HepG2 (cell line): ENCODE measurements at regions not wholly inside any gene's neighbourhood (a gene's known extent, or its start where the extent isn't known, plus 50 kb on each side); places are given as distances from the start of the nearest gene placed in this dataset.

Experiments
- PRMT3 ChIP-seq: sonication (generic); formaldehyde crosslinking; IDR thresholded peaks from 2 replicates; pipeline ENCODE4 v1.8.1; 2022; ENCODE audit warnings: low read depth, mild to moderate bottlenecking, moderate library complexity, missing genetic modification reagents, borderline replicate concordance
- SALL1 ChIP-seq: sonication (generic); formaldehyde crosslinking; IDR thresholded peaks from 2 replicates; pipeline ENCODE4 v1.8.0; 2022; ENCODE audit warnings: mild to moderate bottlenecking, missing genetic modification reagents
- SIX4 ChIP-seq: sonication (generic); formaldehyde crosslinking; IDR thresholded peaks from 2 replicates; pipeline ENCODE4 v1.4.0; 2020; ENCODE audit warnings: missing genetic modification reagents
- ZNF33B ChIP-seq: sonication (generic); formaldehyde crosslinking; IDR thresholded peaks from 2 replicates; pipeline ENCODE4 v1.5.1; 2020; ENCODE audit warnings: mild to moderate bottlenecking, missing genetic modification reagents
- ZNF367 ChIP-seq: sonication (generic); formaldehyde crosslinking; IDR thresholded peaks from 2 replicates; pipeline ENCODE4 v1.4.0; 2020; ENCODE audit warnings: missing genetic modification reagents, borderline replicate concordance
- TF ChIP-seq, protein P1 (sequence below): sonication (generic); formaldehyde crosslinking; IDR thresholded peaks from 2 replicates; pipeline ENCODE4 v1.8.0; 2022; ENCODE audit warnings: mild to moderate bottlenecking, missing genetic modification reagents; ENCODE audit not compliant: insufficient replicate concordance
- TF ChIP-seq, protein P2 (sequence below): sonication (generic); formaldehyde crosslinking; IDR thresholded peaks from 2 replicates; pipeline ENCODE4 v1.4.0; 2020; ENCODE audit warnings: mild to moderate bottlenecking, missing genetic modification reagents
- TF ChIP-seq, protein P3 (sequence below): sonication (generic); formaldehyde crosslinking; IDR thresholded peaks from 2 replicates; pipeline ENCODE4 v1.5.1; 2020; ENCODE audit warnings: missing genetic modification reagents, mild to moderate bottlenecking, borderline replicate concordance
- TF ChIP-seq, protein P4 (sequence below): IDR thresholded peaks from 2 replicates; pipeline ENCODE4 v1.6.1; 2016; ENCODE audit warnings: low read depth, control low read depth
- TF ChIP-seq, protein P5 (sequence below): sonication (generic); formaldehyde crosslinking; IDR thresholded peaks from 2 replicates; pipeline ENCODE4 v1.5.1; 2020; ENCODE audit warnings: missing genetic modification reagents, mild to moderate bottlenecking, borderline replicate concordance

DNA sequence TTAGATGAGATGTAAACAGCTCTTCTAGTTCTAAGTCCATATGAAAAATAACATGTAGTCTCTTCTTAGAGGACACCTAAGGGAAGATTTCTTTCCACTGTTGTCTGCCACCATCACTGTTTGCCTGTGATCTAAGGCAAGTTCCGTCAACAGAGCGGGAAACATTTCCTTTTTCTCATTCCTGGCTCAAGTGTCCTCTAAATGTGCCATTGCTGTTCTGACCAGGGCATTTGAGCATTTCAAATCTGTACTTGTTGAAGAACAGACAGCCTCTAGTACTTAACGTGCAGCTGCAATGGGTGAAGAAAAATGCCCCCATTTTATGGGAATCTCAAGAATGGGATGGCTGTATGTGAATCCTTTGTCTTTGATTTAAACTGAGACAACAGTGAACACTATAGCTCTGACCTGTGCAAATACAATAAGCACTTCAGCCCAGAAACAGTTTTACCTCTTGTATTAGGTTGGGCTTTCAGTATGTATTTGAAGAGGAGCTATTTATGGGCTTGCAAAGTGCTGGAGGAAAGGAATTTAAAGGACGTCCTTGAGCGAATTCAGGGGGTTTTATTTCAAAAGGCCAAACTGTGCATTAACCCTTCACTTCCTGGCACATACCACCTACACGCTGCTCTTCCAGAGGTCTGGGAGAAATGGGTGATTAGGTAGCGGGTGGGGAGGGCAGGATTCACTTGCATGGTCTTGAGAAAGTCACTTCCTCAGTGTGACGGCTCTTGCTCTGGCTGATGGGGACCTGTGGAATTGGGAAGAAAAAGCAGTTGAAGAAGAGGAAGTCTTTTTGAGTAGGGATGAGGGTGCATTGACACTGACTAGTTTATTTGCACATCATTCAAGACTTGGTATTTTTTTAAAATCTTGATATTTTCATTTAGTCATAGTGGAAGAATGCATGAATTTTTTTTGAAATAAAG, 66.1 kb downstream of the THNSL1 start (continued):
- TF ChIP-seq, protein P1, sequence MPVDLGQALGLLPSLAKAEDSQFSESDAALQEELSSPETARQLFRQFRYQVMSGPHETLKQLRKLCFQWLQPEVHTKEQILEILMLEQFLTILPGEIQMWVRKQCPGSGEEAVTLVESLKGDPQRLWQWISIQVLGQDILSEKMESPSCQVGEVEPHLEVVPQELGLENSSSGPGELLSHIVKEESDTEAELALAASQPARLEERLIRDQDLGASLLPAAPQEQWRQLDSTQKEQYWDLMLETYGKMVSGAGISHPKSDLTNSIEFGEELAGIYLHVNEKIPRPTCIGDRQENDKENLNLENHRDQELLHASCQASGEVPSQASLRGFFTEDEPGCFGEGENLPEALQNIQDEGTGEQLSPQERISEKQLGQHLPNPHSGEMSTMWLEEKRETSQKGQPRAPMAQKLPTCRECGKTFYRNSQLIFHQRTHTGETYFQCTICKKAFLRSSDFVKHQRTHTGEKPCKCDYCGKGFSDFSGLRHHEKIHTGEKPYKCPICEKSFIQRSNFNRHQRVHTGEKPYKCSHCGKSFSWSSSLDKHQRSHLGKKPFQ: no peak
- TF ChIP-seq, protein P2, sequence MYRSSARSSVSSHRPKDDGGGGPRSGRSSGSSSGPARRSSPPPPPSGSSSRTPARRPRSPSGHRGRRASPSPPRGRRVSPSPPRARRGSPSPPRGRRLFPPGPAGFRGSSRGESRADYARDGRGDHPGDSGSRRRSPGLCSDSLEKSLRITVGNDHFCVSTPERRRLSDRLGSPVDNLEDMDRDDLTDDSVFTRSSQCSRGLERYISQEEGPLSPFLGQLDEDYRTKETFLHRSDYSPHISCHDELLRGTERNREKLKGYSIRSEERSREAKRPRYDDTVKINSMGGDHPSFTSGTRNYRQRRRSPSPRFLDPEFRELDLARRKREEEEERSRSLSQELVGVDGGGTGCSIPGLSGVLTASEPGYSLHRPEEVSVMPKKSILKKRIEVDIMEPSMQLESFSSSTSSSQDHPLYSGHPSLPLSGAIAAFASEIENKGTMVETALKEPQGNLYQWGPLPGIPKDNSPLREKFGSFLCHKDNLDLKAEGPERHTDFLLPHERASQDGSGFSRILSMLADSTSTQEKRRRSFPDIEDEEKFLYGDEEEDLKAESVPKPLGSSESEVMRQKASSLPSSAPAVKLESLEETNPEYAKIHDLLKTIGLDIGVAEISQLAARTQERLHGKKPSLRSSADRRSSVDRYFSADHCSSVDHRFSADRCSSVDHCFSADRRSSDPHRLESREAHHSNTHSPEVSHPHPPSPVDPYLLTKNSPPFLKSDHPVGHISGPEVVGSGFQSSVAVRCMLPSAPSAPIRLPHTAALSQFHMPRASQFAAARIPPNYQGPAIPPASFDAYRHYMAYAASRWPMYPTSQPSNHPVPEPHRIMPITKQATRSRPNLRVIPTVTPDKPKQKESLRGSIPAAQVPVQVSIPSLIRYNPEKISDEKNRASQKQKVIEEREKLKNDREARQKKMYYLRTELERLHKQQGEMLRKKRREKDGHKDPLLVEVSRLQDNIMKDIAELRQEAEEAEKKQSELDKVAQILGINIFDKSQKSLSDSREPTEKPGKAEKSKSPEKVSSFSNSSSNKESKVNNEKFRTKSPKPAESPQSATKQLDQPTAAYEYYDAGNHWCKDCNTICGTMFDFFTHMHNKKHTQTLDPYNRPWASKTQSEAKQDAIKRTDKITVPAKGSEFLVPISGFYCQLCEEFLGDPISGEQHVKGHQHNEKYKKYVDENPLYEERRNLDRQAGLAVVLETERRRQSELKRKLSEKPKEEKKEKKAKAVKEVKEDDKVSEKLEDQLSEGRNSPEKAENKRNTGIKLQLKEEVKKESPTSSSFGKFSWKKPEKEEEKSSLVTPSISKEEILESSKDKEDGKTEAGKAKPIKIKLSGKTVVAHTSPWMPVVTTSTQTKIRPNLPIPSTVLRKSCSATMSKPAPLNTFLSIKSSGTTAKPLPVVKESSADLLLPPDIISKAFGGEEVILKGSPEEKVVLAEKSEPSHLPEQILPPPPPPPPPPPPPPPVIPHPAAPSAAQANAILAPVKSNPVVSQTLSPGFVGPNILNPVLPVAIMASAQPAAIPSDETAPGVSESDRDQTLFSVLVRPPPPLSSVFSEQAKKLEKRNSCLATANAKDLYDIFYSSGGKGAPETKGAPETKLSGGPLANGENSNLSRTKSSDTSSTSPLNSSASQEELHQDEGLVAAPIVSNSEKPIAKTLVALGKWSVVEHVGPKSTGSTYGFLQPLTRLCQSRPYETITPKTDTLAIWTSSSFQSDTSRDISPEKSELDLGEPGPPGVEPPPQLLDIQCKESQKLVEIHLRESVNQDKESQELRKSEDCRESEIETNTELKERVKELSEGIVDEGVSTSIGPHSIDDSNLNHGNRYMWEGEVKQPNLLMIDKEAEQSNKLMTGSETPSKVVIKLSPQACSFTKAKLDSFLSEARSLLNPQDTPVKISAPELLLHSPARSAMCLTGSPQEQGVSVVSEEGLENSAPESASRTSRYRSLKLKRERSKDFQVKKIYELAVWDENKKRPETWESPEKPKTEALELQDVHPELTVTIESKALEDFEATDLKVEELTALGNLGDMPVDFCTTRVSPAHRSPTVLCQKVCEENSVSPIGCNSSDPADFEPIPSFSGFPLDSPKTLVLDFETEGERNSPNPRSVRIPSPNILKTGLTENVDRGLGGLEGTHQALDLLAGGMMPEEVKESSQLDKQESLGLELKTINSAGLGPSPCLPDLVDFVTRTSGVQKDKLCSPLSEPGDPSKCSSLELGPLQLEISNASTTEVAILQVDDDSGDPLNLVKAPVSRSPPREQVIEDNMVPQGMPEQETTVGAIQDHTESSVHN (CRISPR knock-in tag): no peak
- TF ChIP-seq, protein P3, sequence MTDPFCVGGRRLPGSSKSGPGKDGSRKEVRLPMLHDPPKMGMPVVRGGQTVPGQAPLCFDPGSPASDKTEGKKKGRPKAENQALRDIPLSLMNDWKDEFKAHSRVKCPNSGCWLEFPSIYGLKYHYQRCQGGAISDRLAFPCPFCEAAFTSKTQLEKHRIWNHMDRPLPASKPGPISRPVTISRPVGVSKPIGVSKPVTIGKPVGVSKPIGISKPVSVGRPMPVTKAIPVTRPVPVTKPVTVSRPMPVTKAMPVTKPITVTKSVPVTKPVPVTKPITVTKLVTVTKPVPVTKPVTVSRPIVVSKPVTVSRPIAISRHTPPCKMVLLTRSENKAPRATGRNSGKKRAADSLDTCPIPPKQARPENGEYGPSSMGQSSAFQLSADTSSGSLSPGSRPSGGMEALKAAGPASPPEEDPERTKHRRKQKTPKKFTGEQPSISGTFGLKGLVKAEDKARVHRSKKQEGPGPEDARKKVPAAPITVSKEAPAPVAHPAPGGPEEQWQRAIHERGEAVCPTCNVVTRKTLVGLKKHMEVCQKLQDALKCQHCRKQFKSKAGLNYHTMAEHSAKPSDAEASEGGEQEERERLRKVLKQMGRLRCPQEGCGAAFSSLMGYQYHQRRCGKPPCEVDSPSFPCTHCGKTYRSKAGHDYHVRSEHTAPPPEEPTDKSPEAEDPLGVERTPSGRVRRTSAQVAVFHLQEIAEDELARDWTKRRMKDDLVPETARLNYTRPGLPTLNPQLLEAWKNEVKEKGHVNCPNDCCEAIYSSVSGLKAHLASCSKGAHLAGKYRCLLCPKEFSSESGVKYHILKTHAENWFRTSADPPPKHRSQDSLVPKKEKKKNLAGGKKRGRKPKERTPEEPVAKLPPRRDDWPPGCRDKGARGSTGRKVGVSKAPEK (CRISPR knock-in tag): no peak
- TF ChIP-seq SALL1 (CRISPR knock-in tag): peak; percentile 41
- TF ChIP-seq SIX4 (CRISPR knock-in tag): 0 out of 2 replicates have a peak, but pooled peaks have one; percentile 68
- TF ChIP-seq PRMT3: no peak
- TF ChIP-seq ZNF33B: no peak
- TF ChIP-seq ZNF367 (CRISPR knock-in tag): no peak
- TF ChIP-seq, protein P4, sequence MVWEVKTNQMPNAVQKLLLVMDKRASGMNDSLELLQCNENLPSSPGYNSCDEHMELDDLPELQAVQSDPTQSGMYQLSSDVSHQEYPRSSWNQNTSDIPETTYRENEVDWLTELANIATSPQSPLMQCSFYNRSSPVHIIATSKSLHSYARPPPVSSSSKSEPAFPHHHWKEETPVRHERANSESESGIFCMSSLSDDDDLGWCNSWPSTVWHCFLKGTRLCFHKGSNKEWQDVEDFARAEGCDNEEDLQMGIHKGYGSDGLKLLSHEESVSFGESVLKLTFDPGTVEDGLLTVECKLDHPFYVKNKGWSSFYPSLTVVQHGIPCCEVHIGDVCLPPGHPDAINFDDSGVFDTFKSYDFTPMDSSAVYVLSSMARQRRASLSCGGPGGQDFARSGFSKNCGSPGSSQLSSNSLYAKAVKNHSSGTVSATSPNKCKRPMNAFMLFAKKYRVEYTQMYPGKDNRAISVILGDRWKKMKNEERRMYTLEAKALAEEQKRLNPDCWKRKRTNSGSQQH (CRISPR knock-in tag): no peak
- TF ChIP-seq, protein P5, sequence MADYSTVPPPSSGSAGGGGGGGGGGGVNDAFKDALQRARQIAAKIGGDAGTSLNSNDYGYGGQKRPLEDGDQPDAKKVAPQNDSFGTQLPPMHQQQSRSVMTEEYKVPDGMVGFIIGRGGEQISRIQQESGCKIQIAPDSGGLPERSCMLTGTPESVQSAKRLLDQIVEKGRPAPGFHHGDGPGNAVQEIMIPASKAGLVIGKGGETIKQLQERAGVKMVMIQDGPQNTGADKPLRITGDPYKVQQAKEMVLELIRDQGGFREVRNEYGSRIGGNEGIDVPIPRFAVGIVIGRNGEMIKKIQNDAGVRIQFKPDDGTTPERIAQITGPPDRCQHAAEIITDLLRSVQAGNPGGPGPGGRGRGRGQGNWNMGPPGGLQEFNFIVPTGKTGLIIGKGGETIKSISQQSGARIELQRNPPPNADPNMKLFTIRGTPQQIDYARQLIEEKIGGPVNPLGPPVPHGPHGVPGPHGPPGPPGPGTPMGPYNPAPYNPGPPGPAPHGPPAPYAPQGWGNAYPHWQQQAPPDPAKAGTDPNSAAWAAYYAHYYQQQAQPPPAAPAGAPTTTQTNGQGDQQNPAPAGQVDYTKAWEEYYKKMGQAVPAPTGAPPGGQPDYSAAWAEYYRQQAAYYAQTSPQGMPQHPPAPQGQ (CRISPR knock-in tag): no peak
